T-helper 2 cell treated with Interferon-gamma antibody and Interleukin-4, amounts not matched to agents 5 μg/mL and 100 μg/mL, for 36 hours (primary cell): ENCODE measurements at regions not wholly inside any gene's neighbourhood (a gene's known extent, or its start where the extent isn't known, plus 50 kb on each side); places are given as distances from the start of the nearest gene placed in this dataset.
"Not testable (repeated sequence)": the region's sequence is repeated elsewhere in the genome, so short reads cannot be mapped to it uniquely, and the experiment has no call there.

Experiments
- DNase-seq: peaks from one replicate; pipeline ENCODE4 v3.0.0; 2021; ENCODE audit warnings: low spot score
- H3K27ac Mint-ChIP-seq: one replicate; pipeline ENCODE4 v1.8.0; 2021; ENCODE audit warnings: mild to moderate bottlenecking, mixed read lengths
- H3K27me3 Mint-ChIP-seq: one replicate; pipeline ENCODE4 v1.8.0; 2021; ENCODE audit warnings: low read depth, mixed read lengths
- H3K36me3 Mint-ChIP-seq: one replicate; pipeline ENCODE4 v1.8.0; 2021; ENCODE audit warnings: low read depth, mixed read lengths
- H3K4me1 Mint-ChIP-seq: one replicate; pipeline ENCODE4 v1.8.0; 2021; ENCODE audit warnings: low read depth, mixed read lengths
- H3K4me3 Mint-ChIP-seq: one replicate; pipeline ENCODE4 v1.8.0; 2022; ENCODE audit warnings: mild to moderate bottlenecking, moderate library complexity, mixed read lengths
- H3K9me3 Mint-ChIP-seq: one replicate; pipeline ENCODE4 v1.8.0; 2021; ENCODE audit warnings: mixed read lengths

DNA sequence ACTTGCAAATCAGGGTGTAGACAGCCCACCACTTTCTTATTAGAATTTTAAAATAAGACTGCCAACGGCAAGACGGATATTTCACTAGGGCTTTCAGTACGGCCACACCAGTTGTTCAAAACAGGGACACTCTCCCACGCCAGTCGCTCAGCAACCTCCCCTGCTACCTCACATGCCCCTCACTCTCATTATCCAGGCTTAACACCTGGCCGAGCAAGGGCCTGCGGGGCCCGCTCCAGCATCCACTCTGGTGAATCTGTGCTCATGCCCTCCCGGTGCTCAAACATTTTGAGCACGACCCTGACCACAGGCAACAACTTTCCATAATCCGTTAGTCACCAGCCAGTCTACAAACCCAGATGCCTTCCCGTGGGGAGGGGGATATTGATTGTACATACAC lies 209.5 kb downstream of the NPIPA8 start:
- H3K27me3 Mint-ChIP-seq, H3K27ac Mint-ChIP-seq, DNase-seq, H3K36me3 Mint-ChIP-seq, H3K4me3 Mint-ChIP-seq, H3K9me3 Mint-ChIP-seq, H3K4me1 Mint-ChIP-seq: not testable (repeated sequence)

DNA sequence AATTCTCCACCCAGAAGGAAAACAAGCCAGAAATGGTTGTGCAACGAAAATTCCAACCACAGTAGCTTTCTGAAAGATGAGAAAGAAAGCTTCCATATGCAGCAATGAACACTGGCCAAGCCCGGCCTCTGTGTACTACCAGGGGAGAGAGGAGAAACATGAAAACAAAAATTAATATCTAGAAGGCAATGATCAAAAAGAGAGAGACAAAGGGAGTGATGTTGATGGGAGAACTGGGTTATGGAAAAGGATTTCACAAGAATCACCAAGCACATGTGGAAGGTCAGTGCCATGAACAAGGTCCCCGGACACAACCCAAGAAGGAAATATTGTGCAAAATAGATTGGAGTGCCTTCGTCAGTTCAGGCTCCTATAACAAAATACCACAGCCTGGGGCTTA lies 217.4 kb downstream of the NPIPA8 start:
- not testable (repeated sequence) for H3K9me3 Mint-ChIP-seq, H3K27ac Mint-ChIP-seq, H3K36me3 Mint-ChIP-seq, H3K4me3 Mint-ChIP-seq, H3K27me3 Mint-ChIP-seq, DNase-seq, H3K4me1 Mint-ChIP-seq

- not testable (repeated sequence) for H3K27ac Mint-ChIP-seq, H3K27me3 Mint-ChIP-seq, H3K36me3 Mint-ChIP-seq, H3K4me3 Mint-ChIP-seq, H3K9me3 Mint-ChIP-seq, DNase-seq, H3K4me1 Mint-ChIP-seq
Measured at GRCh38 chr16:18118684-18119083, 217.9 kb downstream of the NPIPA8 start.

DNA sequence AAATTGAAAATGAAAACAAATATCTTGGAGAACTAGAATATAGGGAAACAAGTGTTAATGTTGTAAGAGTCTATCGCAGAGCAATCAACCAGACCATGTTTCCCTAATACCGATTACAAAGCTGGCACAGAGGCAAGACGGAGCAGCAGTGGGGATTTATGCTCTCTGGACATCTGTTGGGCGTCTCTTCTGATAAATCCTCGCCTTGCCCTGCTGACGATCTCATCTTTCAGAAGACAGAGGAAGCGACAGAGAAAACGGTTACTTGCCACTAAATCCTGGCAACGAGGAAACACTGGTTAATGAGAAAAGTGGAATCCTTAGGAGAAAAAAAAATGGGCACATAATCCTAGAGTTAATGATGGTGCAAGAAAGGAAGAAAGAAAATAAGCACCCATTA lies 218.5 kb downstream of the NPIPA8 start:
- H3K4me1 Mint-ChIP-seq, DNase-seq, H3K36me3 Mint-ChIP-seq, H3K9me3 Mint-ChIP-seq, H3K4me3 Mint-ChIP-seq, H3K27me3 Mint-ChIP-seq, H3K27ac Mint-ChIP-seq: not testable (repeated sequence)

GRCh38 chr16:18104412-18104811 lies 232.1 kb downstream of the NPIPA8 start:
- H3K4me1 Mint-ChIP-seq, DNase-seq, H3K27me3 Mint-ChIP-seq, H3K27ac Mint-ChIP-seq, H3K36me3 Mint-ChIP-seq, H3K4me3 Mint-ChIP-seq, H3K9me3 Mint-ChIP-seq: not testable (repeated sequence)

DNA sequence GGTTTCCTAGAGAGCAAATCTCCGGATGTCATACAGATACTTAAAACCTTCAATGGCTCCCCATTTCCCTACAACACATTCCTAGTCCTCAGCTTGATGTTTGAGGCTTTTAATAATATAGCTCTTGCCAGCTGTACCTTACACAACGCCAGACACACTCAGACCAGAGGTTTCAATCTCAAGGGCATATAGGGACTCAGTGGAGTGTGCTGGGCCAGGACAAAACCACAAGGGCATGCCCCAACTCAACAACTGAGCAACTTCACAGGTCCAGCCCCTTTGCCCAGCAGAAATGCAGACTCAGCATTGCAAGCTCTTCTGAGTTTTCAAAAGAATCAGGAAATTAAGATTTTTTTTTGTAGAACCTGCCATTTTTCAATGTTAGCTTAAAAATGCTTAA lies 235.5 kb downstream of the NPIPA8 start:
- not testable (repeated sequence) for H3K4me1 Mint-ChIP-seq, H3K9me3 Mint-ChIP-seq, H3K27ac Mint-ChIP-seq, H3K4me3 Mint-ChIP-seq, H3K27me3 Mint-ChIP-seq, H3K36me3 Mint-ChIP-seq, DNase-seq

DNA sequence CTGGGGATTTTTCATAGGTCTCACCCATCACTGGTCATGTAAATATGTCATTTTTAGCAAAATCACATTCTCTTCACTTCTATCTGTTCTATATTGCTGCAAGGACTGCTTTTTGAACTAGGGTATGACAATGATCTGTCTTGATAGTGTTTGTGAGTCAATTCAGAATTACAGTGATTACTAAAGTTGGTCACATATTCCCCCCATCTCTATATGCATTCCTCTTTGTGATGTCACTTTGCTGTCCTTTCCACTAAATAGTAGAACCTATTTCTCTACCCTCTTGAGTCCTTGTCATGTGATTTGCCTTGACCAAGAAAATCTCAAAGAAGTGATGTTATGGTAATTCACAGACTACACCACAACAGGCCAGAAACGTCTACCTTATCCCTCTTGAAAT lies 243.9 kb downstream of the NPIPA8 start:
- H3K27me3 Mint-ChIP-seq, H3K4me1 Mint-ChIP-seq, H3K36me3 Mint-ChIP-seq, H3K27ac Mint-ChIP-seq, DNase-seq, H3K4me3 Mint-ChIP-seq, H3K9me3 Mint-ChIP-seq: not testable (repeated sequence)

GRCh38 chr16:18080658-18081363 lies 255.7 kb downstream of the NPIPA8 start:
- H3K27ac Mint-ChIP-seq, DNase-seq, H3K9me3 Mint-ChIP-seq, H3K36me3 Mint-ChIP-seq, H3K4me1 Mint-ChIP-seq, H3K4me3 Mint-ChIP-seq, H3K27me3 Mint-ChIP-seq: not testable (repeated sequence)

DNA sequence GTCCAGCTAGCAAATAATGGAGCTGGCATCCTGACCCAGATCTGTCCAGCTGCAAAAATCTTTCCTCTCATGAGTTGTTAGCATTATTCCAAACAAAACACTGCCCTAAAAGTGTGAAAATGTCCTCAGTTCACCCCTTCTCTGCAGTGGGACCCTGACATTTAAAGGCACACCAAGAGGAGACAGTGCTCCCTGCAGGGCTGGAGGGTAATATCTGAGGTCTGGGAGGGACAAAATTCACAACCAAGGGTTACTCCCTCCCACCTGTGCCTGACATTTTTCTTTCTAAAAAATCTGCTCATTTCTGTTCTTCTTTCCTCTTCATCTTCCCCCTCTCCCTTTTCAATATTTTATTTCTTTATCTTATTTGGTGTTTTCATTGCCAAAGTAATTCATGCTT lies 258.6 kb downstream of the NPIPA8 start:
- not testable (repeated sequence) for DNase-seq, H3K36me3 Mint-ChIP-seq, H3K27ac Mint-ChIP-seq, H3K4me1 Mint-ChIP-seq, H3K27me3 Mint-ChIP-seq, H3K9me3 Mint-ChIP-seq, H3K4me3 Mint-ChIP-seq

GRCh38 chr16:18072161-18072560 lies 264.4 kb downstream of the NPIPA8 start:
- Mint-ChIP-seq H3K27me3 (no peaks in the 10 kb centered on the region), H3K27ac (no peak overlapping the region), H3K9me3 (peaks cover 4% of the 10 kb centered on the region)

GRCh38 chr16:18069683-18070082 lies 266.9 kb downstream of the NPIPA8 start:
- no peak overlapping the region for H3K4me3 Mint-ChIP-seq

More at GRCh38 chr16:18072161-18072560, 264.4 kb downstream of the NPIPA8 start:
- no peak for DNase-seq
- H3K4me1 Mint-ChIP-seq: no peaks in the 10 kb centered on the region
- H3K36me3 Mint-ChIP-seq: no peaks in the 10 kb centered on the region
- no peak overlapping the region for H3K4me3 Mint-ChIP-seq

DNA sequence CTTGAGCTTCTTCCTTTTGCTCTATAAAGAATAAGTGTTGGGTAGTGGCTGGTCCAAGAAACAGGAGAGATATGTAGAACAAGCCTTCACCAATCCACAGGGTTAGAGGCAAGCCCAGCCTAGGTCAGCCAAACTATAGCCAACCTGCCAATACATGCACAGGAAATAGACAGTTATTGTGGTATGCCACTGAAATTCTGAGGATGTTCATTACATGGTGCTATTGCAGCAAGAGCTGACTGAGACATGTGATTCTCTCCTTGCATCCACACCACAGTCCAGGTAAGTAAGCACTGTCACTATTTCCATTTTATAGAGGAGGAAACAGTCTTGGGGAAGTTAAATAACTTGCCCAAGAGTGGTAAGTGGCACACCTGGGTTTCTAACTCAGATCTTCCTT lies 268.1 kb downstream of the NPIPA8 start:
- no peak for DNase-seq
- no peak overlapping the region for H3K27ac Mint-ChIP-seq
- no peaks in the 10 kb centered on the region for H3K27me3 Mint-ChIP-seq
- no peaks in the 10 kb centered on the region for H3K36me3 Mint-ChIP-seq
- peaks cover 4% of the 10 kb centered on the region for H3K9me3 Mint-ChIP-seq
- no peaks in the 10 kb centered on the region for H3K4me1 Mint-ChIP-seq
- H3K4me3 Mint-ChIP-seq: no peak overlapping the region

More at GRCh38 chr16:18069683-18070082, 266.9 kb downstream of the NPIPA8 start:
- H3K36me3 Mint-ChIP-seq: no peaks in the 10 kb centered on the region
- peaks cover 4% of the 10 kb centered on the region for H3K9me3 Mint-ChIP-seq
- H3K27me3 Mint-ChIP-seq: no peaks in the 10 kb centered on the region
- DNase-seq: no peak
- H3K4me1 Mint-ChIP-seq: no peaks in the 10 kb centered on the region
- H3K27ac Mint-ChIP-seq: no peak overlapping the region

DNA sequence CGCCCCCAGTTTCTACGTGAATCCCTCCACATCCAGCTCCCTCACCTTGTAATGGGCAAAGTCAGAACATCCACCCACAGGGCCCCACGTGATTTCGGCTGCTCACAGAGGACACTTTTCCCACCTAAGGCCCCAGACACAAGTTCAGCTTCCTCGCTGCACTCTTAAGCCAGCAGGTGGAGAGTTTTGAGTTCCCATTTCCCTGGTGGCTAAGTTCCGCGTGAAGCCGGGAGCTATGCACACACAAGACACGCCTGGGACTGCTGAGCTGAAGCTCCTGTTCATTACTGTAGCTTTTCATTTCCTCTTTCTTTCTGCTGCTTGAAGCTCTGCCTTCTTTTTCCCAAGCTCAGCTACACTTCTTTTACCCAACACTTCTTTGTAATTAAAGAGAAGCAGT lies 273.8 kb downstream of the NPIPA8 start:
- Mint-ChIP-seq H3K27me3 (no peaks in the 10 kb centered on the region), H3K4me1 (no peaks in the 10 kb centered on the region), H3K36me3 (no peaks in the 10 kb centered on the region), H3K4me3 (no peak overlapping the region), H3K27ac (no peak overlapping the region), H3K9me3 (no peaks in the 10 kb centered on the region)
- no peak for DNase-seq

GRCh38 chr16:18060351-18060750 lies 276.2 kb downstream of the NPIPA8 start:
- Mint-ChIP-seq H3K4me3 (no peak overlapping the region), H3K9me3 (no peaks in the 10 kb centered on the region), H3K36me3 (no peaks in the 10 kb centered on the region)

GRCh38 chr16:18059577-18059976 lies 277.0 kb downstream of the NPIPA8 start:
- H3K4me1 Mint-ChIP-seq: no peaks in the 10 kb centered on the region
- no peak for DNase-seq
- no peaks in the 10 kb centered on the region for H3K27me3 Mint-ChIP-seq
- no peak overlapping the region for H3K4me3 Mint-ChIP-seq
- no peaks in the 10 kb centered on the region for H3K36me3 Mint-ChIP-seq
- H3K27ac Mint-ChIP-seq: no peak overlapping the region
- H3K9me3 Mint-ChIP-seq: no peaks in the 10 kb centered on the region

More at GRCh38 chr16:18060351-18060750, 276.2 kb downstream of the NPIPA8 start:
- no peaks in the 10 kb centered on the region for H3K27me3 Mint-ChIP-seq
- no peaks in the 10 kb centered on the region for H3K4me1 Mint-ChIP-seq
- no peak for DNase-seq
- no peak overlapping the region for H3K27ac Mint-ChIP-seq
